ENCODE measurements at regions not wholly inside any gene's neighbourhood (a gene's known extent, or its start where the extent isn't known, plus 50 kb on each side); places are given as distances from the start of the nearest gene placed in this dataset.

DNA sequence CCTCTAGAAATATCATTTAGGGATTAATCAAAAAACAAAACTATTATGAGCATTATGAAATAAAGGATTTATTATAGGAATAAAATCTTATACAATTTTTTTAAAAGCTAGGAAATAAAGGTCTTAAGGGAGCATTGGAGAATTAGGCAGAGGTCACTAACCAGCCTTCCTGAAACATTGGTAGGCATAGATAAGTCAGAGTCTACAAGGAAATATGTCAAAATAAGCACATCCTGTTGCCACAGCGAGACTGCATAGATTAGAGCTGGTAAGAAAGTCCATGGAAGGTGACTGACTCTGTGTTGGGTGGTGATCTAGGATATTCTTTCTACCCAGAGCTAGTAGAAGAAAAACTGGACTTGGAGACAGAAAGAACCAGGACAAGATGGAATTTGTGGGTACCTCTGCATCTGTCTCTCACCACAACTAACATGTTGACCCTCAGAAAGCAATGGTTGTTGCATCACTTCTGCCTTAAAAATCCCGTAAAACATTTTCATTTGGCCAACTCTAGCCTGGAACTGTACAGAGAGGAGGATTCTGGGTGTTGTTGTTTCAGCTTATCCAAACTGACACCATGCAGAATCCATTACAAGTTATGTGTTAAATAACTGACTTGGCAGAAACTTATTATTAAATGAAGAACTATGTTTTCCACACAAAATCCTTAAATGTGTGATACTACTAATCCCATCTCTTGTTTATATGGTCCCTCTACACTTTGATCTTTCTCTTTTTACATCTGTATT, 77.1 kb downstream of the FBXO5 start:
- DNase-seq, result no peak

- DNase-seq, result no peak
Measured at GRCh38 chr6:152909241-152909640, 73.6 kb downstream of the FBXO5 start.

- DNase-seq, result no peak
Measured at GRCh38 chr6:152916035-152916434, 66.8 kb downstream of the FBXO5 start.

DNA sequence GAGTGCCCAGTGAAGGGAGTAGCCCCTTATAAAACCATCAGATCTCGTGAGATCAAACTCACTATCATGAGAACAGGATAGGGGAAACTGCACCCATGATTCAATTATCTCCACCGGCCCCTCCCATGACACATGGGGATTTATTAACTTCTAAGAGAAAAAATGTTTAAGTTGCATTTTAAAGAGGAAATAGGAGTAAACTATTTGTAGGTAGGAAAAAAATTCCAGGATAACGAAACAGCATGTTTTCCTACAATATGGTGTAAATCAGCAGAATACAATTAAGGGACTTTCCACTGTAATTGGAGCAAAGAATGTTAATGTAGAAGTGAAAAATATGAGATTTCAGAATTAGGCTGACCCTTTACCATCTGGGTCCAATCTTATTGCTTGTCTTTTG, 63.9 kb downstream of the FBXO5 start:
- no peak for DNase-seq

GRCh38 chr6:152920016-152920415, 62.8 kb downstream of the FBXO5 start:
- DNase-seq, result no peak

Data from GOT3 (cell line).